Psoas muscle (tissue), 7 donors: ENCODE measurements at regions not wholly inside any gene's neighbourhood (a gene's known extent, or its start where the extent isn't known, plus 50 kb on each side); places are given as distances from the start of the nearest gene placed in this dataset.

Experiments
- ATAC-seq, 4 donors: fragments of 200-7000 bp; cut with Tn5 transposase; one replicate each; pipeline ENCODE4 v1.9.1; 2020; ENCODE audit warnings: moderate library complexity in 3 of 4, mild to moderate bottlenecking in 2 of 4
- DNase-seq, 2 donors: peaks; one replicate each; pipeline ENCODE4 v3.0.0-alpha.2; 2020
- H3K27ac ChIP-seq: fragments of 200-600 bp; one replicate; pipeline ENCODE4 v1.8.0; 2022
- H3K27me3 ChIP-seq, 3 donors: fragments of 200-600 bp in 1 of 3; one replicate each; pipeline versions ENCODE4 v1.6.1 to v1.8.0; 2013 to 2022; ENCODE audit warnings: low read length in 2 of 3, mild to moderate bottlenecking in 2 of 3, moderate library complexity in 1 of 3; ENCODE audit not compliant: insufficient read depth in 3 of 3
- H3K36me3 ChIP-seq, 2 donors: fragments of 200-600 bp in 1 of 2; one replicate each; pipeline versions ENCODE4 v1.6.1 to v1.8.0; 2013 to 2022; ENCODE audit warnings: low read depth in 1 of 2, mild to moderate bottlenecking in 1 of 2, moderate library complexity in 1 of 2; ENCODE audit not compliant: insufficient read depth in 1 of 2
- H3K4me1 ChIP-seq: fragments of 200-600 bp; one replicate; pipeline ENCODE4 v1.8.0; 2022
- H3K4me3 ChIP-seq: fragments of 200-600 bp; one replicate; pipeline ENCODE4 v1.8.0; 2022; ENCODE audit warnings: mild to moderate bottlenecking
- H3K9me3 ChIP-seq: fragments of 200-600 bp; one replicate; pipeline ENCODE4 v1.8.0; 2022
- CTCF ChIP-seq: fragments of 200-600 bp; IDR thresholded peaks from one replicate; pipeline ENCODE4 v1.8.0; 2022; ENCODE audit warnings: antibody characterized with exemption
- WGBS, 3 donors: extraction: QIAGEN DNeasy Blood & Tissue Kit; methylation state at CpG; one replicate each; pipeline versions ENCODE4 v1.1.6 to v1.1.7; 2013; 5-methylcytosine and 5-hydroxymethylcytosine counted together
- intact Hi-C, 2 donors: fragments of 100-400 bp; cut with DNase I; formaldehyde crosslinking; loops; one replicate each; pipeline versions ENCODE4 v1.11.0 to v1.14.2; 2022
- donor health status: healthy with polysubstance abuse.
- donor health status: DM: no; HTN: no; CAD: no; lungs with moderate emphysema.
- donor health status: Bipolar disorder and iron deficiency.
- donor health status: healthy.
- donor health status: DM: yes; HTN: yes; CAD: no.
- donor health status: DM: no; HTN: no; CAD: no.
- donor health status: DM: yes; HTN: yes; CAD: no.

GRCh38 chr3:59677747-59678702 lies 628.2 kb upstream of the CFAP20DC start:
- DNase-seq, result no peak
- no peak for ATAC-seq
- no peaks in the 10 kb centered on the region for H3K4me1 ChIP-seq
- no peak overlapping the region for H3K27ac ChIP-seq
- intact Hi-C loops, result no loop called here
- no peak overlapping the region for H3K4me3 ChIP-seq
- 59 to 68% (median 62%) methylated on average over 11 of the region's 11 CpGs for WGBS, 3 donors
- no peak for TF ChIP-seq CTCF
- no peaks in the 10 kb centered on the region for H3K9me3 ChIP-seq
- peaks cover 0 to 4% (median 0%) of the 10 kb centered on the region in 3 donors for H3K27me3 ChIP-seq
- H3K36me3 ChIP-seq, result no peaks in the 10 kb centered on the region

- DNase-seq (no peak), ATAC-seq (no peak)
- H3K4me1 ChIP-seq, result no peaks in the 10 kb centered on the region
- WGBS, 3 donors, result 81 to 93% (median 93%) methylated on average over 2 of the region's 2 CpGs
- peaks cover 0 to 4% (median 0%) of the 10 kb centered on the region in 3 donors for H3K27me3 ChIP-seq
- H3K4me3 ChIP-seq, result no peak overlapping the region
- intact Hi-C loops, result no loop called here
- no peak overlapping the region for H3K27ac ChIP-seq
- H3K9me3 ChIP-seq, result no peaks in the 10 kb centered on the region
- no peaks in the 10 kb centered on the region for H3K36me3 ChIP-seq
- TF ChIP-seq CTCF, result no peak
These were observed 625.7 kb upstream of the CFAP20DC start for GRCh38 chr3:59675495-59675894.

- Histone ChIP-seq H3K27me3 (no peaks in the 10 kb centered on the region), H3K36me3 (no peaks in the 10 kb centered on the region), H3K9me3 (no peaks in the 10 kb centered on the region), H3K4me1 (no peaks in the 10 kb centered on the region), H3K27ac (no peak overlapping the region), H3K4me3 (no peak overlapping the region)
- WGBS, 3 donors, result 93 to 100% (median 95%) methylated on average over 2 of the region's 2 CpGs
- intact Hi-C loops, result no loop called here
- DNase-seq (no peak), ATAC-seq (no peak)
- TF ChIP-seq CTCF, result no peak
These were observed 613.4 kb upstream of the CFAP20DC start for GRCh38 chr3:59663076-59663850.

GRCh38 chr3:59660852-59661625 lies 611.2 kb upstream of the CFAP20DC start:
- intact Hi-C loops, result no loop called here
- DNase-seq (no peak), ATAC-seq (no peak)
- no peaks in the 10 kb centered on the region for H3K27me3 ChIP-seq
- 61 to 65% (median 64%) methylated on average over 9 of the region's 9 CpGs for WGBS, 3 donors
- no peak overlapping the region for H3K4me3 ChIP-seq
- H3K4me1 ChIP-seq, result no peaks in the 10 kb centered on the region
- no peaks in the 10 kb centered on the region for H3K36me3 ChIP-seq
- TF ChIP-seq CTCF, result no peak
- no peak overlapping the region for H3K27ac ChIP-seq
- no peaks in the 10 kb centered on the region for H3K9me3 ChIP-seq
